ENCODE measurements at regions not wholly inside any gene's neighbourhood (a gene's known extent, or its start where the extent isn't known, plus 50 kb on each side); places are given as distances from the start of the nearest gene placed in this dataset.
"Not testable (repeated sequence)": the region's sequence is repeated elsewhere in the genome, so short reads cannot be mapped to it uniquely, and the experiment has no call there.

- CTCF ChIA-PET, result no interaction called here
- no peaks in the 10 kb centered on the region for H3K27me3 ChIP-seq (replicated peaks in 1 of 2; ENCODE audit: control insufficient read depth in 2 of 2, extremely low read depth in 1 of 2, insufficient read depth in 2 of 2, low read length in 1 of 2)
- H3K4me1 Mint-ChIP-seq, result no peaks in the 10 kb centered on the region
- H3K4me3 ChIP-seq (ENCODE audit: control insufficient read depth in 1 of 2, extremely low read depth in 1 of 2, low read length in 1 of 2), result no peak overlapping the region
- H3K27ac ChIP-seq (ENCODE audit: low read length), result no peak overlapping the region
- no peaks in the 10 kb centered on the region for H3K36me3 Mint-ChIP-seq
- no peak overlapping the region for H3K4me3 Mint-ChIP-seq
- H3K9me3 Mint-ChIP-seq, result no peaks in the 10 kb centered on the region
- peaks cover 6 to 7% of the 10 kb centered on the region in 2 donors for H3K27me3 Mint-ChIP-seq
- no peaks in the 10 kb centered on the region for H3K36me3 ChIP-seq (ENCODE audit: control insufficient read depth in 2 of 2, extremely low read depth in 1 of 2, insufficient read depth in 1 of 2, low read length in 1 of 2)
- no peaks in the 10 kb centered on the region for H3K9me3 ChIP-seq
- POLR2A ChIA-PET, result no interaction called here
- ATAC-seq (replicated peaks in 1 of 4) (no peak), DNase-seq (peak in 1 of 35 experiments; percentile 28)
- no peaks in the 10 kb centered on the region for H3K4me1 ChIP-seq (ENCODE audit: control insufficient read depth in 1 of 2, extremely low read depth in 1 of 2, insufficient read depth in 2 of 2, low read length in 2 of 2)
- WGBS (ENCODE audit: insufficient coverage), result no CpG with 5 or more reads among the region's 3 CpGs
- no peak overlapping the region for H3K27ac Mint-ChIP-seq
These were observed 156.5 kb downstream of the PDCD6IP start for GRCh38 chr3:33954956-33955355.

- Mint-ChIP-seq H3K9me3 (no peaks in the 10 kb centered on the region), H3K27me3 (peaks cover 6 to 8% of the 10 kb centered on the region in 2 donors), H3K36me3 (no peaks in the 10 kb centered on the region), H3K4me3 (no peak overlapping the region), H3K4me1 (no peaks in the 10 kb centered on the region), H3K27ac (no peak overlapping the region)
- no peak overlapping the region for H3K4me3 ChIP-seq (ENCODE audit: control insufficient read depth in 1 of 2, extremely low read depth in 1 of 2, low read length in 1 of 2)
- H3K27ac ChIP-seq (ENCODE audit: low read length), result no peak overlapping the region
- no peaks in the 10 kb centered on the region for H3K9me3 ChIP-seq
- H3K36me3 ChIP-seq (ENCODE audit: control insufficient read depth in 2 of 2, extremely low read depth in 1 of 2, insufficient read depth in 1 of 2, low read length in 1 of 2), result no peaks in the 10 kb centered on the region
- WGBS (ENCODE audit: insufficient coverage), result 100% methylated on average over 1 of the region's 2 CpGs
- ATAC-seq (replicated peaks in 1 of 4) (no peak), DNase-seq (no peak)
- H3K27me3 ChIP-seq (replicated peaks in 1 of 2; ENCODE audit: control insufficient read depth in 2 of 2, extremely low read depth in 1 of 2, insufficient read depth in 2 of 2, low read length in 1 of 2), result no peaks in the 10 kb centered on the region
- H3K4me1 ChIP-seq (ENCODE audit: control insufficient read depth in 1 of 2, extremely low read depth in 1 of 2, insufficient read depth in 2 of 2, low read length in 2 of 2), result no peaks in the 10 kb centered on the region
- ChIA-PET POLR2A (no interaction called here), CTCF (no interaction called here)
These were observed 157.8 kb downstream of the PDCD6IP start for GRCh38 chr3:33956206-33956605.

GRCh38 chr3:33956776-33957175 is 158.3 kb downstream of the PDCD6IP start:
- ATAC-seq (replicated peaks in 1 of 4), result no peak
- no peak overlapping the region for H3K4me3 Mint-ChIP-seq
- WGBS (ENCODE audit: insufficient coverage), result no CpG with 5 or more reads among the region's 4 CpGs

GRCh38 chr3:33957176-33957575 is 158.7 kb downstream of the PDCD6IP start:
- no peaks in the 10 kb centered on the region for H3K36me3 ChIP-seq (ENCODE audit: control insufficient read depth in 2 of 2, extremely low read depth in 1 of 2, insufficient read depth in 1 of 2, low read length in 1 of 2)
- H3K27me3 ChIP-seq (replicated peaks in 1 of 2; ENCODE audit: control insufficient read depth in 2 of 2, extremely low read depth in 1 of 2, insufficient read depth in 2 of 2, low read length in 1 of 2), result no peaks in the 10 kb centered on the region
- Mint-ChIP-seq H3K27me3 (peaks cover 6 to 8% of the 10 kb centered on the region in 2 donors), H3K4me3 (no peak overlapping the region), H3K9me3 (no peaks in the 10 kb centered on the region), H3K4me1 (no peaks in the 10 kb centered on the region), H3K36me3 (no peaks in the 10 kb centered on the region), H3K27ac (no peak overlapping the region)
- no peak overlapping the region for H3K4me3 ChIP-seq (ENCODE audit: control insufficient read depth in 1 of 2, extremely low read depth in 1 of 2, low read length in 1 of 2)
- H3K9me3 ChIP-seq, result no peaks in the 10 kb centered on the region
- no peak for DNase-seq
- no peaks in the 10 kb centered on the region for H3K4me1 ChIP-seq (ENCODE audit: control insufficient read depth in 1 of 2, extremely low read depth in 1 of 2, insufficient read depth in 2 of 2, low read length in 2 of 2)
- WGBS (ENCODE audit: insufficient coverage), result 64% methylated on average over 4 of the region's 5 CpGs
- H3K27ac ChIP-seq (ENCODE audit: low read length), result no peak overlapping the region
- ATAC-seq (replicated peaks in 1 of 4), result no peak
- ChIA-PET CTCF (interaction anchor here in 1 of 2 donors (0.7 kb wide), 1 partner anchor 87 kb away, joined by 3 read pairs; no protein-coding TSS in a partner anchor), POLR2A (no interaction called here)

More at GRCh38 chr3:33956776-33957175, 158.3 kb downstream of the PDCD6IP start:
- Histone ChIP-seq H3K27ac (ENCODE audit: low read length) (no peak overlapping the region), H3K36me3 (ENCODE audit: control insufficient read depth in 2 of 2, extremely low read depth in 1 of 2, insufficient read depth in 1 of 2, low read length in 1 of 2) (no peaks in the 10 kb centered on the region), H3K9me3 (no peaks in the 10 kb centered on the region), H3K4me3 (ENCODE audit: control insufficient read depth in 1 of 2, extremely low read depth in 1 of 2, low read length in 1 of 2) (no peak overlapping the region), H3K27me3 (replicated peaks in 1 of 2; ENCODE audit: control insufficient read depth in 2 of 2, extremely low read depth in 1 of 2, insufficient read depth in 2 of 2, low read length in 1 of 2) (no peaks in the 10 kb centered on the region), H3K4me1 (ENCODE audit: control insufficient read depth in 1 of 2, extremely low read depth in 1 of 2, insufficient read depth in 2 of 2, low read length in 2 of 2) (no peaks in the 10 kb centered on the region)
- Mint-ChIP-seq H3K27me3 (peaks cover 6 to 8% of the 10 kb centered on the region in 2 donors), H3K27ac (no peak overlapping the region), H3K4me1 (no peaks in the 10 kb centered on the region), H3K36me3 (no peaks in the 10 kb centered on the region), H3K9me3 (no peaks in the 10 kb centered on the region)
- DNase-seq, result no peak
- ChIA-PET CTCF (interaction anchor here in 1 of 2 donors (0.7 kb wide), 1 partner anchor 88 kb away, joined by 3 read pairs; no protein-coding TSS in a partner anchor), POLR2A (no interaction called here)

GRCh38 chr3:33958661-33959060 is 160.2 kb downstream of the PDCD6IP start:
- no peaks in the 10 kb centered on the region for H3K4me1 Mint-ChIP-seq
- no peak overlapping the region for H3K4me3 ChIP-seq (ENCODE audit: control insufficient read depth in 1 of 2, extremely low read depth in 1 of 2, low read length in 1 of 2)
- WGBS (ENCODE audit: insufficient coverage), result 100% methylated on average over 1 of the region's 1 CpG
- no peaks in the 10 kb centered on the region for H3K27me3 ChIP-seq (replicated peaks in 1 of 2; ENCODE audit: control insufficient read depth in 2 of 2, extremely low read depth in 1 of 2, insufficient read depth in 2 of 2, low read length in 1 of 2)
- no peaks in the 10 kb centered on the region for H3K9me3 ChIP-seq
- H3K36me3 ChIP-seq (ENCODE audit: control insufficient read depth in 2 of 2, extremely low read depth in 1 of 2, insufficient read depth in 1 of 2, low read length in 1 of 2), result no peaks in the 10 kb centered on the region
- DNase-seq (no peak), ATAC-seq (replicated peaks in 1 of 4) (no peak)
- no peak overlapping the region for H3K27ac Mint-ChIP-seq
- no peaks in the 10 kb centered on the region for H3K36me3 Mint-ChIP-seq
- no peak overlapping the region for H3K27ac ChIP-seq (ENCODE audit: low read length)
- peaks cover 6 to 8% of the 10 kb centered on the region in 2 donors for H3K27me3 Mint-ChIP-seq
- H3K4me1 ChIP-seq (ENCODE audit: control insufficient read depth in 1 of 2, extremely low read depth in 1 of 2, insufficient read depth in 2 of 2, low read length in 2 of 2), result no peaks in the 10 kb centered on the region
- H3K4me3 Mint-ChIP-seq, result no peak overlapping the region
- peaks cover 0 to 4% (median 0%) of the 10 kb centered on the region in 3 donors for H3K9me3 Mint-ChIP-seq
- CTCF ChIA-PET, result no interaction called here
- POLR2A ChIA-PET, result no interaction called here

GRCh38 chr3:33962396-33962795 is 164.0 kb downstream of the PDCD6IP start:
- no peaks in the 10 kb centered on the region for H3K9me3 ChIP-seq
- no peaks in the 10 kb centered on the region for H3K36me3 ChIP-seq (ENCODE audit: control insufficient read depth in 2 of 2, extremely low read depth in 1 of 2, insufficient read depth in 1 of 2, low read length in 1 of 2)
- no peaks in the 10 kb centered on the region for H3K4me1 ChIP-seq (ENCODE audit: control insufficient read depth in 1 of 2, extremely low read depth in 1 of 2, insufficient read depth in 2 of 2, low read length in 2 of 2)
- ATAC-seq (replicated peaks in 1 of 4) (no peak), DNase-seq (no peak)
- CTCF ChIA-PET, result no interaction called here
- Mint-ChIP-seq H3K27ac (no peak overlapping the region), H3K9me3 (peaks cover 0 to 4% (median 0%) of the 10 kb centered on the region in 3 donors), H3K4me1 (no peaks in the 10 kb centered on the region), H3K27me3 (peaks cover 6 to 8% of the 10 kb centered on the region in 2 donors), H3K4me3 (no peak overlapping the region), H3K36me3 (no peaks in the 10 kb centered on the region)
- no peaks in the 10 kb centered on the region for H3K27me3 ChIP-seq (replicated peaks in 1 of 2; ENCODE audit: control insufficient read depth in 2 of 2, extremely low read depth in 1 of 2, insufficient read depth in 2 of 2, low read length in 1 of 2)
- POLR2A ChIA-PET, result no interaction called here
- H3K4me3 ChIP-seq (ENCODE audit: control insufficient read depth in 1 of 2, extremely low read depth in 1 of 2, low read length in 1 of 2), result no peak overlapping the region
- no CpG with 5 or more reads among the region's 3 CpGs for WGBS (ENCODE audit: insufficient coverage)
- no peak overlapping the region for H3K27ac ChIP-seq (ENCODE audit: low read length)

GRCh38 chr3:33970180-33970579 is 171.8 kb downstream of the PDCD6IP start:
- whole genome bisulfite sequencing (ENCODE audit: insufficient coverage), result 93% methylated on average over 7 of the region's 7 CpGs
- H3K4me1 Mint-ChIP-seq; H3K27me3 ChIP-seq (replicated peaks in 1 of 2; ENCODE audit: control insufficient read depth in 2 of 2, extremely low read depth in 1 of 2, insufficient read depth in 2 of 2, low read length in 1 of 2); POLR2A ChIA-PET; DNase-seq; ATAC-seq (replicated peaks in 1 of 4); H3K9me3 Mint-ChIP-seq; H3K36me3 Mint-ChIP-seq; H3K4me3 Mint-ChIP-seq; H3K4me1 ChIP-seq (ENCODE audit: control insufficient read depth in 1 of 2, extremely low read depth in 1 of 2, insufficient read depth in 2 of 2, low read length in 2 of 2); H3K27ac ChIP-seq (ENCODE audit: low read length); H3K27ac Mint-ChIP-seq; H3K9me3 ChIP-seq; CTCF ChIA-PET; H3K36me3 ChIP-seq (ENCODE audit: control insufficient read depth in 2 of 2, extremely low read depth in 1 of 2, insufficient read depth in 1 of 2, low read length in 1 of 2); H3K4me3 ChIP-seq (ENCODE audit: control insufficient read depth in 1 of 2, extremely low read depth in 1 of 2, low read length in 1 of 2): not testable (repeated sequence)
- peaks cover 7 to 17% of the 10 kb centered on the region in 2 donors for H3K27me3 Mint-ChIP-seq
